HepG2 (cell line): ENCODE measurements at regions not wholly inside any gene's neighbourhood (a gene's known extent, or its start where the extent isn't known, plus 50 kb on each side); places are given as distances from the start of the nearest gene placed in this dataset.
A peak's percentile ranks its signal among the peaks of the same experiment; 100 is the strongest.

ENCODE experiments used
- ATAC-seq: fragments of 200-7000 bp; cut with Tn5 transposase; 3 replicates; pipeline ENCODE4 v1.9.1; 2020; ENCODE audit warnings: mild to moderate bottlenecking, moderate library complexity
- BruUV-seq: library from RNA; stranded (reverse); fragments of 400-500 nt; replicated peaks from 2 replicates; lab custom pipeline; 2021; lab: Mats Ljungman, UMichigan
- CTCF ChIA-PET: fragments of 300-600 bp; formaldehyde crosslinking; extraction: SDS; loops from one replicate; lab custom pipeline; 2021; ENCODE audit warnings: low total read pairs, inconsistent platforms, low intra/inter-chr PET ratio; lab: Yijun Ruan, JAX
- POLR2A ChIA-PET: fragments of 350-600 bp; sonication (Branson Sonifier 250); formaldehyde crosslinking; loops from one replicate; lab custom pipeline; 2020; ENCODE audit warnings: antibody characterized with exemption, inconsistent platforms; lab: Yijun Ruan, JAX
- DNase-seq: peaks from one replicate; pipeline ENCODE4 v3.0.0-alpha.2; 2015; ENCODE audit warnings: low spot score
- FAIRE-seq: peaks from 3 replicates; lab custom pipeline; 2011; peaks lifted over from hg19 to GRCh38; lab: Jason Lieb, UNC
- H2AFZ ChIP-seq: one replicate; pipeline ENCODE4 v1.6.1; 2011; ENCODE audit warnings: low read length, inconsistent platforms
- H3K27ac ChIP-seq: fragments of 300-600 bp; 3 replicates; pipeline ENCODE4 v1.8.0; 2011; ENCODE audit warnings: mixed run types, mild to moderate bottlenecking, mixed read lengths, low read length, inconsistent platforms; ENCODE audit not compliant: insufficient read depth; ENCODE audit errors: extremely low read length
- H3K27me3 ChIP-seq, 2 experiments: fragments of 200-600 bp in 1 of 2; 2 replicates in 1 of 2; 3 replicates in 1 of 2; pipeline versions ENCODE4 v1.6.0 to v1.8.0; 2011; ENCODE audit warnings: low read length in 2 of 2, mild to moderate bottlenecking in 2 of 2, moderate library complexity in 2 of 2, inconsistent platforms in 1 of 2; ENCODE audit not compliant: insufficient read depth in 2 of 2, control insufficient read depth in 1 of 2
- H3K36me3 ChIP-seq, 2 experiments: fragments of 200-600 bp in 1 of 2; replicated peaks in 1 of 2; 2 replicates in 1 of 2; 3 replicates in 1 of 2; pipeline versions ENCODE4 v1.5.1 to v1.8.0; 2011; ENCODE audit warnings: low read length in 2 of 2, inconsistent platforms in 1 of 2; ENCODE audit not compliant: insufficient read depth in 2 of 2, control insufficient read depth in 1 of 2
- H3K4me1 ChIP-seq: 2 replicates; pipeline ENCODE4 v1.5.1; 2012; ENCODE audit warnings: low read length, inconsistent platforms; ENCODE audit not compliant: insufficient read depth
- H3K4me2 ChIP-seq: 2 replicates; pipeline ENCODE4 v1.6.0; 2011; ENCODE audit warnings: low read depth, low read length, inconsistent platforms
- H3K4me3 ChIP-seq, 3 experiments: fragments of 200-600 bp in 1 of 3; sonication (generic), shearing (Covaris generic) in 1 of 3; replicated peaks in 1 of 3; 2 replicates each; pipeline ENCODE4 v1.5.1; 2011 to 2016; ENCODE audit warnings: low read length in 3 of 3, inconsistent platforms in 2 of 3, low read depth in 2 of 3, mild to moderate bottlenecking in 2 of 3, control low read depth in 1 of 3, mixed read lengths in 1 of 3; ENCODE audit not compliant: insufficient read depth in 1 of 3
- H3K79me2 ChIP-seq: one replicate; pipeline ENCODE4 v1.6.1; 2011; ENCODE audit warnings: low read length, inconsistent platforms; ENCODE audit not compliant: insufficient read depth
- H3K9ac ChIP-seq: 2 replicates; pipeline ENCODE4 v1.6.0; 2011; ENCODE audit warnings: mild to moderate bottlenecking, low read depth, low read length, inconsistent platforms; ENCODE audit not compliant: insufficient read depth
- H3K9me3 ChIP-seq: 2 replicates; pipeline ENCODE4 v1.5.1; 2012; ENCODE audit warnings: mild to moderate bottlenecking, low read length
- H4K20me1 ChIP-seq: 2 replicates; pipeline ENCODE4 v1.6.0; 2011; ENCODE audit warnings: inconsistent platforms, mild to moderate bottlenecking, low read length, moderate library complexity; ENCODE audit not compliant: insufficient read depth
- CBX2 ChIP-seq, 2 experiments: fragments of 200-600 bp in 1 of 2; sonication (generic); formaldehyde crosslinking in 1 of 2; IDR thresholded peaks; 2 replicates each; pipeline versions ENCODE4 v1.7.0 to v1.8.1; 2018 to 2022; ENCODE audit warnings: low read depth in 2 of 2, low read length in 1 of 2, mild to moderate bottlenecking in 1 of 2, missing genetic modification reagents in 1 of 2
- CENPX ChIP-seq: sonication (generic); formaldehyde crosslinking; IDR thresholded peaks from 2 replicates; pipeline ENCODE4 v1.9.0; 2021; ENCODE audit warnings: mild to moderate bottlenecking, missing genetic modification reagents, moderate library complexity
- GATA4 ChIP-seq: sonication (generic); IDR thresholded peaks from 2 replicates; pipeline ENCODE4 v1.6.1; 2016; ENCODE audit warnings: antibody characterized with exemption, low read depth, borderline replicate concordance
- HOXD1 ChIP-seq: sonication (generic); formaldehyde crosslinking; IDR thresholded peaks from 2 replicates; pipeline ENCODE4 v1.5.0; 2020; ENCODE audit warnings: missing genetic modification reagents
- KAT2B ChIP-seq: fragments of 150-350 bp; IDR thresholded peaks from 2 replicates; pipeline ENCODE4 v1.6.1; 2014; ENCODE audit warnings: low read depth, low read length, borderline replicate concordance
- NFYC ChIP-seq: IDR thresholded peaks from 2 replicates; pipeline ENCODE4 v1.6.1; 2016; ENCODE audit warnings: missing genetic modification reagents, missing compliant biosample characterization
- SMAD3 ChIP-seq: sonication (generic); formaldehyde crosslinking; IDR thresholded peaks from 2 replicates; pipeline ENCODE4 v1.4.0; 2020; ENCODE audit warnings: missing genetic modification reagents
- TARDBP ChIP-seq: sonication (generic); formaldehyde crosslinking; IDR thresholded peaks from 2 replicates; pipeline ENCODE4 v1.8.0; 2022; ENCODE audit warnings: mild to moderate bottlenecking, missing genetic modification reagents
- ZBTB38 ChIP-seq: sonication (generic); formaldehyde crosslinking; IDR thresholded peaks from 2 replicates; pipeline ENCODE4 v1.5.1; 2020; ENCODE audit warnings: mild to moderate bottlenecking, missing genetic modification reagents
- ZMYM4 ChIP-seq: sonication (generic); formaldehyde crosslinking; IDR thresholded peaks from 2 replicates; pipeline ENCODE4 v1.8.1; 2023; ENCODE audit warnings: mild to moderate bottlenecking, missing genetic modification reagents
- ZNF577 ChIP-seq: sonication (generic); formaldehyde crosslinking; IDR thresholded peaks from 2 replicates; pipeline ENCODE4 v1.4.0; 2020; ENCODE audit warnings: mild to moderate bottlenecking, low read depth, missing genetic modification reagents, borderline replicate concordance
- WGBS: methylation state at CpG from one replicate; pipeline ENCODE4 v1.1.6; 2017; ENCODE audit warnings: low lambda C conversion rate; 5-methylcytosine and 5-hydroxymethylcytosine counted together
- in situ Hi-C: cut with HindIII; loops from 2 replicates; pipeline ENCODE4 v1.10.0; 2017; ENCODE audit warnings: low pct_unique_long_range_greater_than_20kb; ENCODE audit not compliant: extremely low pct_ligation_motif_present
- intact Hi-C: fragments of 100-400 bp; cut with micrococcal nuclease; formaldehyde crosslinking; loops from one replicate; pipeline ENCODE4 v1.10.0; 2022; ENCODE audit not compliant: unreplicated experiment

DNA sequence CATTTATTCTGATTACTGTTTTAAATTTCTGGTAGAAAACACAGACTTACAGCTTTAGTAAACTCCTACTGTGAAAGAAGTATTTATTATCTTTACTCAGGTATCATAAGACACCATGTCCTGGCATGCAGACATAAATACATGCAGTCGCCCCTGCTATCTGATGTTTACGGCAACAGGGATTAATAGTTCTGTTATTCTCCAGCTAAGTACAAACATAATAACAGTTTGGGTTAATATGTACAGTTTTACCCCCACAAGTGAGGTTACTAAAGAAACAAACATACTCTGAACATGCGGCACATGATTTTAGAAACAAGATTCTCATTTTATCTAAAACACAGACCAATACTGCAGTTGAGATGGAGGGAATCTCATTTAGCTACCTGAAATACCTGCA is 170.8 kb downstream of the ABCA8 start:
- Histone ChIP-seq H3K9me3 (peaks cover 18% of the 10 kb centered on the region), H3K79me2 (no peaks in the 10 kb centered on the region), H3K9ac (no peak overlapping the region), H3K27ac (no peak overlapping the region), H3K36me3 (no peaks in the 10 kb centered on the region), H2AFZ (peak overlapping the region; percentile 21), H3K27me3 (no peaks in the 10 kb centered on the region), H3K4me1 (peaks cover 35% of the 10 kb centered on the region), H3K4me2 (no peak overlapping the region), H3K4me3 (no peak overlapping the region), H4K20me1 (no peaks in the 10 kb centered on the region)
- WGBS, result 96% methylated on average over 3 of the region's 3 CpGs
- no peak for FAIRE-seq
- DNase-seq, result no peak
- ATAC-seq, result no peak
- ChIA-PET POLR2A (interaction anchor here (1.4 kb wide), 1 partner anchor 36 kb away, joined by 4 read pairs; no protein-coding TSS in a partner anchor), CTCF (no interaction called here)
- no peak for TF ChIP-seq ZBTB38 (CRISPR knock-in tag)
- no peak for TF ChIP-seq GATA4
- no peak for TF ChIP-seq NFYC (CRISPR knock-in tag)
- TF ChIP-seq CENPX (CRISPR knock-in tag), result no peak
- TF ChIP-seq SMAD3 (CRISPR knock-in tag), result no peak
- TF ChIP-seq HOXD1 (CRISPR knock-in tag), result no peak
- TF ChIP-seq TARDBP (CRISPR knock-in tag), result no peak
- no peak for TF ChIP-seq ZNF577 (CRISPR knock-in tag)
- TF ChIP-seq KAT2B, result no peak
- in situ Hi-C loops, result loop anchor here (25.0 kb wide), 1 partner anchor 278 kb away; the partner anchor contains the start of gene ABCA9
- BruUV-seq, result no TSS peak
- intact Hi-C loops, result no loop called here

DNA sequence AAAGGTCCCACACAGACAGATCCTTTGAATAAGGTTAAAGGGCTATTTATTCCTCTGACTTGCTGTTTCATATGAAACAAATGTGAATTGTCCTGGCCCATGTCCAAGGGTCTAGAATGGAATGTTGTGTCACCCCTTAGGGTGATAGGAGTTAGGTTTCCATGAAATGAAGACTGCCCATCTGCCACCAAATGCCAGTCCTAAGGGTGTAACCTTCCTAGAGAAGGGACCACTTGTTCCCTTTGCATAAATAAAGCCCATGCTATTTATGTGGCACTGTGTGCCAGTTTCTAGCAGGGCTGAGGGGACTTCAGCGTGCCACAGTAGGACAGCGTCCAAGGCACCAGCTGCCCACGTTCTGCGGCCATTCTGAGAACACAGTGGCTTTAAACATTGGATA is 171.3 kb downstream of the ABCA8 start:
- TF ChIP-seq CBX2 (IDR thresholded peaks at IDR 0.05; ENCODE audit: low read depth, low read length) (no peak), CBX2 (CRISPR knock-in tag; IDR thresholded peaks at IDR 0.05; ENCODE audit: low read depth) (no peak), ZMYM4 (CRISPR knock-in tag) (0 out of 2 replicates have a peak, but pooled peaks have one; percentile 36)
- in situ Hi-C loops, result loop anchor here (25.0 kb wide), 1 partner anchor 278 kb away; the partner anchor contains the start of gene ABCA9
- CTCF ChIA-PET, result no interaction called here

More for the DNA sequence above, 171.3 kb downstream of the ABCA8 start:
- BruUV-seq, result no TSS peak
- DNase-seq, result no peak
- peaks cover 35% of the 10 kb centered on the region for H3K4me1 ChIP-seq
- H4K20me1 ChIP-seq, result no peaks in the 10 kb centered on the region
- intact Hi-C loops, result no loop called here
- no peak for FAIRE-seq
- H3K79me2 ChIP-seq, result no peaks in the 10 kb centered on the region
- 92% methylated on average over 4 of the region's 4 CpGs for WGBS
- no peak overlapping the region for H3K4me3 ChIP-seq
- no peak overlapping the region for H2AFZ ChIP-seq
- no peak overlapping the region for H3K4me2 ChIP-seq
- no peaks in the 10 kb centered on the region for H3K36me3 ChIP-seq
- peaks cover 15% of the 10 kb centered on the region for H3K9me3 ChIP-seq
- no peaks in the 10 kb centered on the region for H3K27me3 ChIP-seq
- POLR2A ChIA-PET, result interaction anchor here (1.4 kb wide), 1 partner anchor 37 kb away, joined by 4 read pairs; no protein-coding TSS in a partner anchor
- H3K9ac ChIP-seq, result no peak overlapping the region
- H3K27ac ChIP-seq, result no peak overlapping the region
- ATAC-seq, result no peak
